Vagina (tissue), 2 donors: ENCODE measurements at regions not wholly inside any gene's neighbourhood (a gene's known extent, or its start where the extent isn't known, plus 50 kb on each side); places are given as distances from the start of the nearest gene placed in this dataset.

ENCODE experiments used
- POLR2AphosphoS5 ChIP-seq, 2 donors: sonication (generic); formaldehyde crosslinking; IDR thresholded peaks; one replicate each; pipeline ENCODE4 v1.9.0; 2017; ENCODE audit warnings: antibody characterized with exemption in 2 of 2, mild to moderate bottlenecking in 2 of 2, low read depth in 1 of 2; ENCODE audit not compliant: insufficient read depth in 1 of 2
- TF ChIP-seq, protein P1 (sequence below), 3 experiments: fragments of 450-650 bp in 2 of 3; fragments of 200-600 bp in 1 of 3; sonication (generic) in 1 of 3; IDR thresholded peaks; one replicate each; pipeline ENCODE4 v1.5.1; 2017 to 2019; ENCODE audit warnings: antibody characterized with exemption in 3 of 3, mild to moderate bottlenecking in 2 of 3, moderate library complexity in 2 of 3

- no peak for TF ChIP-seq POLR2AphosphoS5 (IDR thresholded peaks at IDR 0.05; ENCODE audit: insufficient read depth in 1 of 2, low read depth in 1 of 2)
- TF ChIP-seq, protein P1, sequence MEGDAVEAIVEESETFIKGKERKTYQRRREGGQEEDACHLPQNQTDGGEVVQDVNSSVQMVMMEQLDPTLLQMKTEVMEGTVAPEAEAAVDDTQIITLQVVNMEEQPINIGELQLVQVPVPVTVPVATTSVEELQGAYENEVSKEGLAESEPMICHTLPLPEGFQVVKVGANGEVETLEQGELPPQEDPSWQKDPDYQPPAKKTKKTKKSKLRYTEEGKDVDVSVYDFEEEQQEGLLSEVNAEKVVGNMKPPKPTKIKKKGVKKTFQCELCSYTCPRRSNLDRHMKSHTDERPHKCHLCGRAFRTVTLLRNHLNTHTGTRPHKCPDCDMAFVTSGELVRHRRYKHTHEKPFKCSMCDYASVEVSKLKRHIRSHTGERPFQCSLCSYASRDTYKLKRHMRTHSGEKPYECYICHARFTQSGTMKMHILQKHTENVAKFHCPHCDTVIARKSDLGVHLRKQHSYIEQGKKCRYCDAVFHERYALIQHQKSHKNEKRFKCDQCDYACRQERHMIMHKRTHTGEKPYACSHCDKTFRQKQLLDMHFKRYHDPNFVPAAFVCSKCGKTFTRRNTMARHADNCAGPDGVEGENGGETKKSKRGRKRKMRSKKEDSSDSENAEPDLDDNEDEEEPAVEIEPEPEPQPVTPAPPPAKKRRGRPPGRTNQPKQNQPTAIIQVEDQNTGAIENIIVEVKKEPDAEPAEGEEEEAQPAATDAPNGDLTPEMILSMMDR (IDR thresholded peaks at IDR 0.05) = no peak
These were observed 91.6 kb upstream of the CHODL start for GRCh38 chr21:18153063-18153462.
